ENCODE measurements at regions not wholly inside any gene's neighbourhood (a gene's known extent, or its start where the extent isn't known, plus 50 kb on each side); places are given as distances from the start of the nearest gene placed in this dataset.
"Not testable (repeated sequence)": the region's sequence is repeated elsewhere in the genome, so short reads cannot be mapped to it uniquely, and the experiment has no call there.

- no peaks in the 10 kb centered on the region for H3K9me3 ChIP-seq
- H3K27ac ChIP-seq: no peak overlapping the region
- H3K4me3 ChIP-seq: no peak overlapping the region
- TF ChIP-seq, protein P1, sequence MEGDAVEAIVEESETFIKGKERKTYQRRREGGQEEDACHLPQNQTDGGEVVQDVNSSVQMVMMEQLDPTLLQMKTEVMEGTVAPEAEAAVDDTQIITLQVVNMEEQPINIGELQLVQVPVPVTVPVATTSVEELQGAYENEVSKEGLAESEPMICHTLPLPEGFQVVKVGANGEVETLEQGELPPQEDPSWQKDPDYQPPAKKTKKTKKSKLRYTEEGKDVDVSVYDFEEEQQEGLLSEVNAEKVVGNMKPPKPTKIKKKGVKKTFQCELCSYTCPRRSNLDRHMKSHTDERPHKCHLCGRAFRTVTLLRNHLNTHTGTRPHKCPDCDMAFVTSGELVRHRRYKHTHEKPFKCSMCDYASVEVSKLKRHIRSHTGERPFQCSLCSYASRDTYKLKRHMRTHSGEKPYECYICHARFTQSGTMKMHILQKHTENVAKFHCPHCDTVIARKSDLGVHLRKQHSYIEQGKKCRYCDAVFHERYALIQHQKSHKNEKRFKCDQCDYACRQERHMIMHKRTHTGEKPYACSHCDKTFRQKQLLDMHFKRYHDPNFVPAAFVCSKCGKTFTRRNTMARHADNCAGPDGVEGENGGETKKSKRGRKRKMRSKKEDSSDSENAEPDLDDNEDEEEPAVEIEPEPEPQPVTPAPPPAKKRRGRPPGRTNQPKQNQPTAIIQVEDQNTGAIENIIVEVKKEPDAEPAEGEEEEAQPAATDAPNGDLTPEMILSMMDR (IDR thresholded peaks at IDR 0.05): no peak
- H3K4me1 ChIP-seq: peaks cover 0 to 8% of the 10 kb centered on the region in 2 donors
- no peaks in the 10 kb centered on the region for H3K36me3 ChIP-seq
- DNase-seq (ENCODE audit: low spot score): no peak
- H3K27me3 ChIP-seq: no peaks in the 10 kb centered on the region
Observed at GRCh38 chr5:99029172-99029571, 100.4 kb upstream of the CHD1 start.

- H3K9me3 ChIP-seq; H3K27me3 ChIP-seq; H3K27ac ChIP-seq; H3K4me3 ChIP-seq; H3K4me1 ChIP-seq; H3K36me3 ChIP-seq; DNase-seq (ENCODE audit: low spot score): not testable (repeated sequence)
Observed at GRCh38 chr5:99028170-99028569, 99.4 kb upstream of the CHD1 start.

DNA sequence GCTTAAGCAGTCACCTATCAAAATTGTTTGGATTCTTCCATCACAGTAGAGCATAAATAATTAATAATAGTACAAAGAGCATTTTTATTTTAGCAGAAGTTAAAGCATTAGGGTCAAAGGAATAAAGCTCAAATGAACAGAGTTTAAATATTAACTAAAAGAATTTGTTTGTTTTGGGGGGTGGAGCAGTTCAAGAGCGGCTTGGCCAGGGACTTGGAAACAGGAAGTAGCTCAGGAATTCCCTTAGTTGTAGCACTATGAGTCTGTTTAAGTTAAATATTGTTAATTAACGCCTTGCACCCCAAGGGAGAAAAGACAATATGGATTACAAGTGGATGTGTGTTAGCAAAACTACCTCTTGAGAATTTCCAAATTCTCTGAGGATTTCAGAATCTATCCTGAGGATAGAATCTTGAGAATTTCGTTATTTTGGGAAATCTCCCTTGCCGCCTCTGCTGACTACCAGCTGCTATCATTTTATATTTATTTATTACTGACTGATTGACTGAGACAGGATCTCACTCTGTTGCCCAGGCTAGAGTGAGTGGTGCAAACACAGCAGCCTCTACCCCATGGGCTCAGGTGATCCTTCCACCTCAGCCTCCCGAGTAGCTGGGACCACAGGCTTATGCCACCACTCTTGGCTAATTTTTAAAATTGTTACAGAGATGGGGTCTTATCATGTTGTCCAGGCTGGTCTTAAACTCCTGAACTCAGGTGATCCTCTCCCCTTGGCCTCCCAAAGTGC lies 96.7 kb upstream of the CHD1 start:
- H3K4me1 ChIP-seq: peaks cover 0 to 8% of the 10 kb centered on the region in 2 donors
- H3K27ac ChIP-seq: no peak overlapping the region
- TF ChIP-seq, protein P1 (IDR thresholded peaks at IDR 0.05): no peak

DNA sequence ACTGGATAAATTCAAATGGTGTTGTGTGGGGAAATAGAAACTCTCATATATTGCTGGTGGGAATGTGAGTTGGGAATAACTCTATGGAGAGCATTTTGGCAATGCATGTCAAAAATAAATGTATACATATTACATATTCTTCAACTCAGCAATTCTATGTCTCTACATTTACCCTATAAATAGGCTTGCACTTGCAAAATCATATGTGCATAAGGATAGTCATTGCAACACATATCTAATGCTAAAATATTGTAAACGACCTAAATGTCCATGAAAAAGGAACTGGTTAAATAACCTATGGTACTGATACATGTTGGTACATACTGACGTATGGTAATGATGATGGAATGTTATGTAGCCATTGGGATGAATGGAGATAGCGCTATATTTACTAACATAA lies 94.5 kb upstream of the CHD1 start:
- TF ChIP-seq, protein P1 (IDR thresholded peaks at IDR 0.05): no peak
- no peaks in the 10 kb centered on the region for H3K27me3 ChIP-seq

More for the DNA sequence above, 96.7 kb upstream of the CHD1 start:
- Histone ChIP-seq H3K27me3 (no peaks in the 10 kb centered on the region), H3K36me3 (no peaks in the 10 kb centered on the region), H3K9me3 (no peaks in the 10 kb centered on the region), H3K4me3 (no peak overlapping the region)
- DNase-seq (ENCODE audit: low spot score): no peak

DNA sequence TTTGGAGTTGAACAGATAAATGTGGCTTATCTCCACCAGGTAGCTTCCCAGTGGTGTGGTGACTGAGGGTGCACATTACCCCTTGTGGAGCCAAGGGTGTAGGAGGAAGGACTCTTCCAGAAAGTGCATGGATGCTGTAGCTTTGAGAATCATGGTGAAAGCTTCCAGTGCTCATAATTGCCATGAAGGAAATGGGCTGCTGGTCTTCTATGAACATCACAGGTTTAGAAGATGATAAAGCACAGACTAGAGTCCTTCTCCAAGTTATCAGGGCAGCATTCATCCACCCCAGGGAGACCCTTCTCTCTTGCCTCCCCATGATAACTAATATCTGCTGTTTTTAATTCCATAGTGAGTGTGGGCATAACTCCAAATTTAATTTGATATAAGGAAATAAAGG lies 93.4 kb upstream of the CHD1 start:
- H3K27me3 ChIP-seq: no peaks in the 10 kb centered on the region
- H3K4me1 ChIP-seq: peaks cover 0 to 8% of the 10 kb centered on the region in 2 donors
- H3K27ac ChIP-seq: no peak overlapping the region
- no peaks in the 10 kb centered on the region for H3K9me3 ChIP-seq
- no peaks in the 10 kb centered on the region for H3K36me3 ChIP-seq
- TF ChIP-seq, protein P1 (IDR thresholded peaks at IDR 0.05): no peak
- DNase-seq (ENCODE audit: low spot score): no peak
- no peak overlapping the region for H3K4me3 ChIP-seq

More for the DNA sequence above, 94.5 kb upstream of the CHD1 start:
- no peak for DNase-seq (ENCODE audit: low spot score)
- peaks cover 0 to 8% of the 10 kb centered on the region in 2 donors for H3K4me1 ChIP-seq
- no peak overlapping the region for H3K27ac ChIP-seq
- no peaks in the 10 kb centered on the region for H3K9me3 ChIP-seq
- no peak overlapping the region for H3K4me3 ChIP-seq
- no peaks in the 10 kb centered on the region for H3K36me3 ChIP-seq

DNA sequence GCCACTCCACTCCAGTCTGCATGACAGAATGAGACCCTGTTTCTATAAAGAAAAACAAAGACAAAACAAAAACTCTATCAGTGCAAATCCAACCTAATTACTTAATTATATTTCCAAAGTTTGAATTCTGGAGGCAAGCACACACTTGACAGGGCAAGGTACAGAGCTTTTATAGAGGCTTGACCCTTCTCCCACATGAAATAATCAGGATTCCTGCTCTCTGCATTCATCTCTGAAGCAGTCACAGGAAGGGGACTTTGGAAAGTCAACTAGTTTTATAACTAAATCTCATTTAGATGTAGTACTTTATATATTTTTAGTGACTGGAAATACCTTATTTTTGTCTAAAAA lies 91.9 kb upstream of the CHD1 start:
- H3K9me3 ChIP-seq: no peaks in the 10 kb centered on the region
- DNase-seq (ENCODE audit: low spot score): no peak
- H3K4me1 ChIP-seq: no peaks in the 10 kb centered on the region
- TF ChIP-seq, protein P1 (IDR thresholded peaks at IDR 0.05): no peak
- no peak overlapping the region for H3K27ac ChIP-seq
- H3K36me3 ChIP-seq: no peaks in the 10 kb centered on the region
- no peak overlapping the region for H3K4me3 ChIP-seq
- H3K27me3 ChIP-seq: no peaks in the 10 kb centered on the region

All from right atrium auricular region (tissue), 2 donors.